Adrenal gland (tissue), 5 donors: ENCODE measurements at regions not wholly inside any gene's neighbourhood (a gene's known extent, or its start where the extent isn't known, plus 50 kb on each side); places are given as distances from the start of the nearest gene placed in this dataset.

Source experiments
- POLR2A ChIP-seq, 2 donors: fragments of 450-650 bp; IDR thresholded peaks; one replicate each; pipeline ENCODE4 v1.6.1; 2017; ENCODE audit warnings: antibody characterized with exemption in 2 of 2, mild to moderate bottlenecking in 2 of 2, moderate library complexity in 1 of 2
- TF ChIP-seq, protein P1 (sequence below), 6 experiments: fragments of 450-650 bp in 4 of 6; fragments of 200-600 bp in 2 of 6; sonication (generic) in 1 of 6; IDR thresholded peaks; 1 replicate in 5 of 6; 2 replicates in 1 of 6; pipeline versions ENCODE4 v1.5.1 to v1.8.0; 2016 to 2021; ENCODE audit warnings: antibody characterized with exemption in 6 of 6, mild to moderate bottlenecking in 2 of 6, moderate library complexity in 1 of 6
- donor health status: DM: no; HTN: no; CAD: no.

DNA sequence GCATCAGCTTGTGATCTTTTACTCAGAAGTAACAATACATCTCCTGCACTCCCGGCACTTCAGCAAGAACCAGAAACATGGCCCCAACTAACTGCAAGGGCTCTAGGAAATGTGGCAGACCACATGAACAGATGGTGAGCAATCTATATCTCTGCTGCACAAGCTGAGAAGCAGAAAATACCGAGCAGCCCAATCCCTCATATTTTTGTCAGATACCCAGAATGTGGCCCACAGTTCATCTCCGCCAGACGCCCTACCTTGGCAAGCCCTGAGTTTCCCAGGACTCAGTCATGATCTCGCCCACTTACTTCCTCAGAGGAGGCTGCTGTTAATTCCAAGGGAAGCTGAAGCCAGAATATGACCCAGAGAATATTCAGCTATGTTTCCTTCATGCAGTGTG lies 63.1 kb upstream of the PHACTR1 start:
- TF ChIP-seq, protein P1, sequence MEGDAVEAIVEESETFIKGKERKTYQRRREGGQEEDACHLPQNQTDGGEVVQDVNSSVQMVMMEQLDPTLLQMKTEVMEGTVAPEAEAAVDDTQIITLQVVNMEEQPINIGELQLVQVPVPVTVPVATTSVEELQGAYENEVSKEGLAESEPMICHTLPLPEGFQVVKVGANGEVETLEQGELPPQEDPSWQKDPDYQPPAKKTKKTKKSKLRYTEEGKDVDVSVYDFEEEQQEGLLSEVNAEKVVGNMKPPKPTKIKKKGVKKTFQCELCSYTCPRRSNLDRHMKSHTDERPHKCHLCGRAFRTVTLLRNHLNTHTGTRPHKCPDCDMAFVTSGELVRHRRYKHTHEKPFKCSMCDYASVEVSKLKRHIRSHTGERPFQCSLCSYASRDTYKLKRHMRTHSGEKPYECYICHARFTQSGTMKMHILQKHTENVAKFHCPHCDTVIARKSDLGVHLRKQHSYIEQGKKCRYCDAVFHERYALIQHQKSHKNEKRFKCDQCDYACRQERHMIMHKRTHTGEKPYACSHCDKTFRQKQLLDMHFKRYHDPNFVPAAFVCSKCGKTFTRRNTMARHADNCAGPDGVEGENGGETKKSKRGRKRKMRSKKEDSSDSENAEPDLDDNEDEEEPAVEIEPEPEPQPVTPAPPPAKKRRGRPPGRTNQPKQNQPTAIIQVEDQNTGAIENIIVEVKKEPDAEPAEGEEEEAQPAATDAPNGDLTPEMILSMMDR (IDR thresholded peaks at IDR 0.05), result no peak
- no peak for TF ChIP-seq POLR2A (IDR thresholded peaks at IDR 0.05)
